Right cardiac atrium (tissue), 5 donors: ENCODE measurements at regions not wholly inside any gene's neighbourhood (a gene's known extent, or its start where the extent isn't known, plus 50 kb on each side); places are given as distances from the start of the nearest gene placed in this dataset.
A peak's percentile ranks its signal among the peaks of the same experiment; 100 is the strongest.
"Not testable (repeated sequence)": the region's sequence is repeated elsewhere in the genome, so short reads cannot be mapped to it uniquely, and the experiment has no call there.

Experiments
- ATAC-seq, 2 donors: fragments of 200-7000 bp; cut with Tn5 transposase; one replicate each; pipeline versions ENCODE4 v1.8.0 to v1.9.1; 2020; ENCODE audit warnings: moderate library complexity in 2 of 2, mild to moderate bottlenecking in 1 of 2
- DNase-seq, 3 donors: peaks; one replicate each; pipeline ENCODE4 v3.0.0-alpha.2; 2020
- H3K27ac ChIP-seq: one replicate; pipeline ENCODE4 v1.5.1; 2013; ENCODE audit warnings: mild to moderate bottlenecking, low read length, control low read depth, moderate library complexity
- H3K27me3 ChIP-seq: one replicate; pipeline ENCODE4 v1.6.1; 2013; ENCODE audit not compliant: control insufficient read depth, insufficient read depth
- H3K4me1 ChIP-seq: one replicate; pipeline ENCODE4 v1.6.1; 2013; ENCODE audit warnings: low read length; ENCODE audit not compliant: control insufficient read depth, insufficient read depth
- H3K4me3 ChIP-seq: one replicate; pipeline ENCODE4 v1.5.1; 2013; ENCODE audit warnings: low read length, control low read depth
- H3K9me3 ChIP-seq: one replicate; pipeline ENCODE4 v1.6.1; 2013; ENCODE audit warnings: low read length; ENCODE audit not compliant: control insufficient read depth
- WGBS: extraction: QIAGEN DNeasy Blood & Tissue Kit; methylation state at CpG from one replicate; pipeline ENCODE4 v1.1.7; 2013; 5-methylcytosine and 5-hydroxymethylcytosine counted together
- intact Hi-C, 4 donors: fragments of 100-400 bp; cut with DNase I; formaldehyde crosslinking; loops; one replicate each; pipeline versions ENCODE4 v1.11.0 to v1.14.0; 2022 to 2023
- donor health status: healthy with polysubstance abuse.
- donor health status: DM: no; HTN: yes; CAD: no.
- donor health status: DM: no; HTN: no; CAD: no.
- donor health status: DM: no; HTN: yes; CAD: no; lungs with severe emphysema.
- donor health status: DM: yes; HTN: yes; CAD: no.

DNA sequence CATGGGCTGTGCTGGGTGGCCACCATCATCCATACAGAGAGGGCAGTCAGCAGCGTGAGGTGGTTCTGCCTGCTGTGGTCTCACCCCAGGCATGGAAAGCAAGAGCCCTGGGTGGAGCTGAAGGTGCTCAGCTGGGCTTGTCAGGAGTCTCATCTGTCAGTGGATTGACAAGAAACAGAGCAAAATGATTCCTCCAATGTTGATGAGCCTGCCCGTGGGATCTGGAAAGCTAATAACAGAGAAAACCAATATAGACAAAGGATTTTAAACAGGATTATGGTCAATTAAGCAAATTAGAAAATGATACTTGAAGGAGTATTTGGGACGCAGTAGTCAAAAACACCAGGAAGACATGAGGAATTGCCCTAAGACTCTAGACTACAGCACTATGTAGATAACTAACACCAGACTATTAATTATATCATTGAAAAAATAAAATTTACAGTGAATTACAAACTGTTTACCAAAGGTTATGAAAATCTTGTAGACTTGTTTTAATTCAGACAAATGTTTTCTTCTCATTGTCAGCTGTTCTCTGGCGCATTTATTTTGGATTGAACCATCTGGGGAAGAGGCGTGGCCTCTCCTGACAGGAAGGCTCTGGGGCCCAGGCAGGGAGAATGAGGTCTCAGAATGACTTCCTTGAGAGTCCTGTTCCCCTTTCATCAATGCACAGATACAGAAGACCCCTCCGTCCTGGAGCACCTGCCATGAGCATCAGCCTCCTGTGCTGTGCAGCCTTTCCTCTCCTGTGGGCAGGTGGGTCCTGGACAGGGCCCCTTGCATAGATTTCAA, 211.2 kb upstream of the PRSS58 start:
- intact Hi-C loops = no loop called here
- no peaks in the 10 kb centered on the region for H3K9me3 ChIP-seq
- DNase-seq (no peak), ATAC-seq (no peak)
- WGBS = 71% methylated on average over 6 of the region's 6 CpGs
- H3K27ac ChIP-seq = no peak overlapping the region
- no peak overlapping the region for H3K4me3 ChIP-seq
- H3K4me1 ChIP-seq = peaks cover 2% of the 10 kb centered on the region
- H3K27me3 ChIP-seq = peaks cover 2% of the 10 kb centered on the region

DNA sequence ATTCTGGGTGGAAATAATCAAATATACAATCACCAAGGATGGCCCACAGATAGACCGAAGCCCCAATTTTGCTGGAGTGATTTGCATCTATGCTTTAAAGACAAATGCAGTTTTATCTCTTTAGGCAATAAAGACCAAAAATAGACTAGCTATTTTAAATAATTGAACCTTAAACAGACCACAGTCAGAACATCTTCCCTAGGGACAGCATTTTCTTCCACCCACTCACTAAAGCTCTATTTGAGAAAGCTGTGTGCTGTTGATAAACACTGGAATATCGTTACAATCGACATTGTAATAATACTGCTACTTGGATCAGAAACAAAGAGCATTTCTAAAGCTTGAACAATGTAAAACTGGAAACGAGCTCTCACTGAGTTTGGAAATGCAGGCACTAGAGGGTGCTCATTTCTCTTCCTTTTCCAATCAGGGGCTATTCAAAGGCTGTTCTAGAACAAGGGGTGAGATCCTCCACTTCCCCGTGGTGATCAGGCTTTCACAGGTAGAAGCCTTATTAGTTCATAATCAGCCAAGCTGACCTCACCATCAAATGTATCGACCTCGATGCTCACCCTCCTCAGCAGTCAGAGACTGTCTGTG, 209.3 kb upstream of the PRSS58 start:
- DNase-seq, ATAC-seq, H3K27ac ChIP-seq, intact Hi-C loops, H3K4me1 ChIP-seq, H3K9me3 ChIP-seq, H3K4me3 ChIP-seq, H3K27me3 ChIP-seq: not testable (repeated sequence)
- 40% methylated on average over 7 of the region's 7 CpGs for WGBS

DNA sequence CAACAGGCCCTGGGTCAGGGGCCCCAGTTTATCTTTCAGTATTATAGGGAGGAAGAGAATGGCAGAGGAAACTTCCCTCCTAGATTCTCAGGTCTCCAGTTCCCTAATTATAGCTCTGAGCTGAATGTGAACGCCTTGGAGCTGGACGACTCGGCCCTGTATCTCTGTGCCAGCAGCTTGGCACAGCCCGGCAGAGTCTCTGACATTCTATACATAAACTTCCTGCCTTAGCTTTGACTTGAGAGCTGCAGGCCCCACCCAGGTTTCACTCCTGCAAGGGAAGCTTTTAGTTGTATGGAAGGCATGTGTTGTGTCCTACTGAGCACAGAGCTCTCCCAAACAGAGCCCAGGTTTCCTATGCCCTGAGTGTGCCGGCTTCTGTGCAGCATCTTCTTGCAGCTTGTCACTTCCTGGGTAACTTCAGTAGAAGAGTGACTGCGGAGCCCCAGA, 205.6 kb upstream of the PRSS58 start:
- Histone ChIP-seq H3K27ac (no peak overlapping the region), H3K4me1 (peaks cover 2% of the 10 kb centered on the region), H3K9me3 (no peaks in the 10 kb centered on the region), H3K27me3 (no peaks in the 10 kb centered on the region), H3K4me3 (no peak overlapping the region)
- ATAC-seq = no peak
- intact Hi-C loops = no loop called here
- 40% methylated on average over 6 of the region's 6 CpGs for WGBS
- no peak for DNase-seq

DNA sequence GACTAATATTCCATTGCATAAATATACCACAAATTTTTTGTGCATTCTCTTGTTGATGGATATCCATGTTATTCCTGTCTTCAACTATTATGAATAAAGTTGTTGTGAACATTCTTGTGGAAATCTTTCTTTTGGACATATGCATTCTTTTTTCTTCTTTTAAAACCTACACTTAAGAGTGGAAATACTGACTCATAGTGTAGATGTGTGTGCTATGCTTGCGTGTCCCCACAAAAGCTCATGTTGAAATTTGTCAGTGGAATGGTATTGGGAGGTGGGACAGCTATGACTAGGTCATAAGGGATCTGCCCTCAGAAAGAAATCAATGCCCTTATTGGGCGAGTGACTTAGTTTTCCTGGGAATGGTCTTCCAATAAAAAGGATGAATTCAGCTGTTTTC, 203.6 kb upstream of the PRSS58 start:
- no peak for DNase-seq
- WGBS = 81% methylated on average over 2 of the region's 2 CpGs
- intact Hi-C loops = no loop called here
- Histone ChIP-seq H3K4me3 (no peak overlapping the region), H3K4me1 (peaks cover 2% of the 10 kb centered on the region), H3K9me3 (no peaks in the 10 kb centered on the region), H3K27ac (no peak overlapping the region), H3K27me3 (no peaks in the 10 kb centered on the region)
- ATAC-seq = no peak

DNA sequence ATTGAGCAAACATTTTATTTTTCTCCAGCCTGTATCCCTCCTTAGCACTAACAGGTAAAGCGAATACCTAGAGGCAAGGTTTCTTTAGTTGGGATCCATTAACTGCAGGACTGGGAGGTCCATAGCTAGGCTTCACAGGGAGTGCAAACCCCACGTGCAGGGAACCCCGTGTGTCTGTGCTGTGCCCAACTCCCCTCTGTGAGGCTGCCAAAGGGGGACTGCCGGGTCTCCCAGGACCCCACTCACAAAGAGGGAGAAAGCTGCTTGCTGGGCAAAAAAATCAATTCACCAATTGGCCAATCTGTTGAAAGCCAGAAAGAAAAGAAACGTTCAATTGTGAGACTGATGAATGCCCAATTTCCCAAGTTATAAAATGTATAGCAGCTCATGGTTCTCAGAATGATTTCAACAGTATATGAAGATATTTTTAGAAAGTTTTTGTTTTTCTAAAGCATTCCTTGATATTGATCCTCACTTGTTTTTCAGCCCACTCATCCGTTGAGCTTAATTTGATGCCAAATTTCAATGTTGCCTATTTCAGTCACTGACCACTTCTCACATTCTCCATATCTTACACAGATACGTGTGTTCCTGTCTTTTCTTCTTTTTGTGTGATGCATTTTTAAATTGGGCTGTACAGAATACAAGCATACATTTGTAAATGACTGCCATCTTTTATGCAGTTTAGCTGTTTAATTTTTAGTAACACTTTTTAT, 202.7 kb upstream of the PRSS58 start:
- no peak for ATAC-seq
- WGBS = 46% methylated on average over 7 of the region's 7 CpGs
- no peaks in the 10 kb centered on the region for H3K4me1 ChIP-seq
- H3K27ac ChIP-seq = no peak overlapping the region
- intact Hi-C loops = no loop called here
- no peak overlapping the region for H3K4me3 ChIP-seq
- no peaks in the 10 kb centered on the region for H3K27me3 ChIP-seq
- no peaks in the 10 kb centered on the region for H3K9me3 ChIP-seq
- DNase-seq = no peak

DNA sequence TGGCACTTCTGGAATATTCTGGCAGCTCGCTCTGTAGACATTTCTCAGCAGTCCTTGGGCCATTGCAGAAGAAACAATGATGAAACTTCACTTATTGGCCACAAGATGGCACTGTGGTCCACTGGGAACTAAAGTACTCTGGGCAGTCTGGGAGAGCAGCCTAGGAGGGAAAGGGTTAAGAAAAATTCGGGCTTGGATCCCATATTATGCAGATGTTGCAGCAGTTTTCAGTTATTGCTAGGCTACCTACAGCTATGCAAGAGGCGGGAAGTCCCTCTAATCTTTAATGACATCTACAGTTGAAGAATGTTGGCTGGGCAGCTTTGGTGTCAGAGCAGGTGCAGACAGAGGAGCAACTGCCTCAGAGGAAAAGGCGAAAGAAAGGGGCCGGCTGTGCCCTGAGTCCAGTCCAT, 201.7 kb upstream of the PRSS58 start:
- DNase-seq = no peak
- Histone ChIP-seq H3K9me3 (no peaks in the 10 kb centered on the region), H3K4me1 (no peaks in the 10 kb centered on the region), H3K27me3 (no peaks in the 10 kb centered on the region), H3K27ac (no peak overlapping the region), H3K4me3 (no peak overlapping the region)
- 9% methylated on average over 5 of the region's 5 CpGs for WGBS
- peak; percentile 72 to 78 for ATAC-seq
- intact Hi-C loops = no loop called here

DNA sequence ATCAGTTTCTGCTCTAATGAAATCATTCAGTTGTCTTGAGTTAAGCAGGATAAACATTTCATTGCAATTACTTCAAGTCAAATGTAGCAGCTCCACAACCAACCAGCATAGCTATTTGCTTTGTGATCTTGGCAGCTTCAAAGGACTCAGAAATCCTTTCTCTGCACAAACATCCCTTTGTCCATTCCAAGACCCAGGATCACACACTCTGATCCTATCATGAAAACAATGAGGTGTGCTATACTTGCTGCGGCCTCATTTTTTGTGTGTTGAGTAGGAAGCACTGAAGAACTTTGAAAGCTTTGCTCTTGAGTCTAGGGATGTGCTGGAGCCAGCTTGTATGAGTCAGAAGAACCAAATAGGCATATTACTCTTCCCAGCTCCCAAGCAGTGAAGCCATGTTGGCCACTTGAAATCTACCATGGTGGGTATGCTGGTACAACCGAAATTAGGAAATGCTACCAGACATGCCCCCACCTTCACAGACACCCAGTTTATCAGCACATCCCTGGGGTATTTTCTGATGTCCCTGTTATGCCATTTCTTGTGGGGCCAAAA, 199.4 kb upstream of the PRSS58 start:
- no peak for ATAC-seq
- Histone ChIP-seq H3K27ac (no peak overlapping the region), H3K4me1 (no peaks in the 10 kb centered on the region), H3K9me3 (no peaks in the 10 kb centered on the region), H3K4me3 (no peak overlapping the region), H3K27me3 (no peaks in the 10 kb centered on the region)
- DNase-seq = no peak
- WGBS = 77% methylated on average over 2 of the region's 2 CpGs
- intact Hi-C loops = no loop called here

DNA sequence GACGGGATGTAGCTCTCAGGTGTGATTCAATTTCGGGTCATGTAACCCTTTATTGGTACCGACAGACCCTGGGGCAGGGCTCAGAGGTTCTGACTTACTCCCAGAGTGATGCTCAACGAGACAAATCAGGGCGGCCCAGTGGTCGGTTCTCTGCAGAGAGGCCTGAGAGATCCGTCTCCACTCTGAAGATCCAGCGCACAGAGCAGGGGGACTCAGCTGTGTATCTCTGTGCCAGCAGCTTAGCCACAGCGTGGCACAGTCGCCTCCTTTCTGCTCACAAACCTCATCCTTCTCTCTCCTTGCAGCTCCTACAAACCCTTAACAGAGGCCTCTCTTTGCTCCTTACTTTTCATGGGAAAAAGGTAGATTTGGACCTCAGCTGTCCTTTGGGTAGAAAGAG, 197.5 kb upstream of the PRSS58 start:
- Histone ChIP-seq H3K4me3 (no peak overlapping the region), H3K27me3 (no peaks in the 10 kb centered on the region), H3K27ac (no peak overlapping the region), H3K9me3 (no peaks in the 10 kb centered on the region), H3K4me1 (no peaks in the 10 kb centered on the region)
- DNase-seq (no peak), ATAC-seq (no peak)
- WGBS = 90% methylated on average over 10 of the region's 10 CpGs
- intact Hi-C loops = loop anchor here in 1 of 4 donors (2.0 kb wide), 1 partner anchor 29 kb away; no protein-coding TSS in a partner anchor

DNA sequence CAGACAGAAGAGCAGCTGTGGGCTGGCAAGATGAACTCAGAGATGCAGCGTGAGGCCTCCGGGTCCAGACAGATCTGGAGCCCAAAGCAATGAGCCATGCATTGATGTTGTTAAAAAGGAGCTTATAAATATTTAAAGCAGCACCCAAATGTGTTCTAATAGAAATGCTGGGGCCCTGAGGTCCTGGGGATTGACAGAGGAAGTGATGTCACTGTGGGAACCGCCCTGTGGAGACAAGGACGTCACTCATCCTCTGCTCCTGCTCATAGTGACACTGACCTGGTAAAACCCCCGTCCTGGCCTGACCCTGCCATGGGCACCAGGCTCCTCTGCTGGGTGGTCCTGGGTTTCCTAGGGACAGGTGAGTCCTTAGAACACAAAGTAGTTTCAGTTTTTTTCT, 197.0 kb upstream of the PRSS58 start:
- H3K9me3 ChIP-seq = no peaks in the 10 kb centered on the region
- H3K27ac ChIP-seq = no peak overlapping the region
- ATAC-seq = no peak
- H3K4me1 ChIP-seq = no peaks in the 10 kb centered on the region
- intact Hi-C loops = loop anchor here in 1 of 4 donors (2.0 kb wide), 1 partner anchor 28 kb away; no protein-coding TSS in a partner anchor
- no peak for DNase-seq
- 53% methylated on average over 5 of the region's 5 CpGs for WGBS
- H3K4me3 ChIP-seq = no peak overlapping the region
- no peaks in the 10 kb centered on the region for H3K27me3 ChIP-seq

DNA sequence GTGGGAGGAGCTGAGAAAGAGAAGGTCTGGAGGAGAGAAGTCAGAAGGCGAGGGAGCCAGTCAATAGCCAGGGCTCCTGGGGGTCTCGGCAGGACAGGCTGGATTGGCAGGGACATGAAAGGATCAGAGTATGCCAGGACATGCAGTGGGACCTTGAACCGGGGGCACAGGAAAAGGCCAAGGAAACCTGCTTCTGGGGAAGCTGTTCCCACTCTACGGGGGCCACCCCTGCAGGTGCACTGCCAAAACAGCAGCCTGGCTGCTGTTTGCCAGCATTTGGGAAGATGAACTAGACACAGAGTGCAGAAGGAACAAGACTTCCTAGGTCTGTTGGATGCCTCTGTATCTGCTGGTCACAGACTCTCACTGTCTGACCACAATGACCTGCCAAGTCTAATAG, 194.9 kb upstream of the PRSS58 start:
- Histone ChIP-seq H3K9me3 (no peaks in the 10 kb centered on the region), H3K4me1 (no peaks in the 10 kb centered on the region), H3K27me3 (no peaks in the 10 kb centered on the region), H3K27ac (no peak overlapping the region), H3K4me3 (no peak overlapping the region)
- 59% methylated on average over 4 of the region's 4 CpGs for WGBS
- DNase-seq (no peak), ATAC-seq (no peak)
- intact Hi-C loops = no loop called here

DNA sequence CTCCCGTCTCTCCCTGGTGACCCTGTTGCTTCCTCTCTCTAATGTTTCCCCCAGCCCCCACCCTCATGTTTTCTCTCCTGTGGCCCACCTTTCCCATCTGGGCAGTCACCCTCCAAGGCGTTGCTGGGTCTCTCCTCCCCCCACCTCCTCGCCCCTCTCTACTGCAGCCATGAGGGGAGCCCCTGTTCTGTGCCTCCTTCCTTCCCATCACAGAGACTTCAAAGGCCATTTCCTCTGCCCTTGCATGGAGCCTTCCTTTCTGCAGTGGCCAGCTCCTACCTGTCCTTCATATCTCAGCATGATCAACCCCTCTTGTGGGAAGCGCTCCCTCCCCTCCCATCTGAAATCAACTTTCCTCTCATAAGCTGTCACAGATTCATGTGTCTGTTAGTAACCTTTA, 194.0 kb upstream of the PRSS58 start:
- Histone ChIP-seq H3K4me3 (no peak overlapping the region), H3K9me3 (no peaks in the 10 kb centered on the region), H3K4me1 (no peaks in the 10 kb centered on the region), H3K27ac (no peak overlapping the region), H3K27me3 (no peaks in the 10 kb centered on the region)
- ATAC-seq (no peak), DNase-seq (no peak)
- intact Hi-C loops = no loop called here
- 70% methylated on average over 4 of the region's 4 CpGs for WGBS
